Activated naive CD8-positive, alpha-beta T cell treated with anti-CD3 and anti-CD28 coated beads, Interleukin-2, amount 10 ng/mL, durations not matched to agents 7 days and 5 days (primary cell): ENCODE measurements at regions not wholly inside any gene's neighbourhood (a gene's known extent, or its start where the extent isn't known, plus 50 kb on each side); places are given as distances from the start of the nearest gene placed in this dataset.

Source experiments
- ATAC-seq: fragments of 150-1000 bp; cut with Tn5 transposase; one replicate; pipeline ENCODE4 v1.10.0; 2021; ENCODE audit warnings: low read depth, moderate library complexity
- POLR2A ChIA-PET: fragments of 350-600 bp; sonication (Branson Sonifier 250); formaldehyde crosslinking; loops from one replicate; lab custom pipeline; 2021; ENCODE audit warnings: antibody characterized with exemption; lab: Charles Lee
- DNase-seq: peaks from one replicate; pipeline ENCODE4 v3.0.0; 2021
- H3K27ac Mint-ChIP-seq: one replicate; pipeline ENCODE4 v1.8.0; 2022; ENCODE audit warnings: mild to moderate bottlenecking, mixed read lengths
- H3K27me3 Mint-ChIP-seq: one replicate; pipeline ENCODE4 v1.8.0; 2022; ENCODE audit warnings: mild to moderate bottlenecking, moderate library complexity, mixed read lengths
- H3K36me3 Mint-ChIP-seq: one replicate; pipeline ENCODE4 v1.8.0; 2021; ENCODE audit warnings: mild to moderate bottlenecking, mixed read lengths
- H3K4me1 Mint-ChIP-seq: one replicate; pipeline ENCODE4 v1.8.0; 2021; ENCODE audit warnings: mixed read lengths
- H3K4me3 Mint-ChIP-seq: one replicate; pipeline ENCODE4 v1.8.0; 2022; ENCODE audit warnings: mild to moderate bottlenecking, moderate library complexity, mixed read lengths
- H3K9me3 Mint-ChIP-seq: one replicate; pipeline ENCODE4 v1.8.0; 2021; ENCODE audit warnings: mixed read lengths

GRCh38 chr11:45470151-45470793 lies 184.1 kb upstream of the SYT13 start:
- Mint-ChIP-seq H3K27me3 (peaks cover 6% of the 10 kb centered on the region), H3K4me1 (no peaks in the 10 kb centered on the region), H3K36me3 (no peaks in the 10 kb centered on the region), H3K4me3 (no peak overlapping the region), H3K9me3 (no peaks in the 10 kb centered on the region), H3K27ac (no peak overlapping the region)
- POLR2A ChIA-PET: no interaction called here
- ATAC-seq (no peak), DNase-seq (no peak)

- Mint-ChIP-seq H3K9me3 (no peaks in the 10 kb centered on the region), H3K27ac (no peak overlapping the region), H3K4me3 (no peak overlapping the region), H3K4me1 (no peaks in the 10 kb centered on the region), H3K36me3 (no peaks in the 10 kb centered on the region), H3K27me3 (peaks cover 5% of the 10 kb centered on the region)
- ATAC-seq: no peak
- no peak for DNase-seq
- POLR2A ChIA-PET: no interaction called here
These were observed 182.2 kb upstream of the SYT13 start for GRCh38 chr11:45468267-45468856.

GRCh38 chr11:45463541-45463940 lies 177.4 kb upstream of the SYT13 start:
- ATAC-seq (no peak), DNase-seq (no peak)
- POLR2A ChIA-PET: no interaction called here
- no peaks in the 10 kb centered on the region for H3K9me3 Mint-ChIP-seq
- no peak overlapping the region for H3K27ac Mint-ChIP-seq
- no peaks in the 10 kb centered on the region for H3K36me3 Mint-ChIP-seq
- no peak overlapping the region for H3K4me3 Mint-ChIP-seq
- H3K27me3 Mint-ChIP-seq: peaks cover 2% of the 10 kb centered on the region
- H3K4me1 Mint-ChIP-seq: no peaks in the 10 kb centered on the region

DNA sequence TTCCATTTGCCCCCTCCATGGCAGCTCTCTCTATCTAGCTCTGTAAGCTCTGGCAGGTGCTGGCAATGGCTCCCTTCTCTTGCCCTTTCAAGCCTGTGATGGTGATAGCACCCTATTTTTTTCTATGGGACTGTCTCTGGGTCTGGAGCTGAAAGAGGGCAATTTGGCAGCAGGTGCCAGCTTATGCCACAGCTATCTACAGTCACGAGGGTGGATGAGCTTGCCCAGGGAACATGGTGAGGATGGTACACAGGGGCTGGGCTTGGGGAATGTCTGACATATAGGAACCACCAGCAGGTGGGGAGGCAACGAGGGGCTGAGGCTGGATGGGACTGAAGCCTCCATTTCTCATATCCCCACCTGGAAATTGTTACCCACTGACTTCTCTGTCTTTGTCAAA lies 175.4 kb upstream of the SYT13 start:
- Mint-ChIP-seq H3K9me3 (no peaks in the 10 kb centered on the region), H3K27ac (no peak overlapping the region), H3K36me3 (no peaks in the 10 kb centered on the region), H3K4me1 (no peaks in the 10 kb centered on the region), H3K27me3 (peaks cover 2% of the 10 kb centered on the region), H3K4me3 (no peak overlapping the region)
- POLR2A ChIA-PET: no interaction called here
- DNase-seq (no peak), ATAC-seq (no peak)

GRCh38 chr11:45459491-45459890 lies 173.3 kb upstream of the SYT13 start:
- POLR2A ChIA-PET: no interaction called here

DNA sequence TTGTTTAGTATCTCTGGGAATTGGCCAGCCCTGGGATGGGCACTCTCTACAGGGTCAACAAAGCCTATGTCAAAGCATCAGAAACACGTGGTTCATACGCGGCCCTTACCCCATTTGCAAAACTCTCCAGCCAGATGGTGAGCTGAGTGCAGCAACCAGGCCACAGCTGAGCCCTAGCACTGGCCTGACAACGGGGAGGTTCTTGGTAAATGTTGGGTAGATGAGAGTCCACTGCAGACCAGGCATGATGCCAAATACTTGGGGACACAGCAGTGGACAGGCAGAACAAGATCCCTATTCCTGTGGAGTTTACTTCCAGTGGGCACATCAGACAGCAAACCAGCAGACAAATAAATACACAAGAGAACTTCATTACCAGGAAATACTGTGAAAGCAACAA lies 172.1 kb upstream of the SYT13 start:
- H3K9me3 Mint-ChIP-seq: no peaks in the 10 kb centered on the region
- peaks cover 2% of the 10 kb centered on the region for H3K27me3 Mint-ChIP-seq
- H3K4me1 Mint-ChIP-seq: no peaks in the 10 kb centered on the region
- no peak for ATAC-seq
- DNase-seq: no peak
- H3K36me3 Mint-ChIP-seq: no peaks in the 10 kb centered on the region
- POLR2A ChIA-PET: no interaction called here
- H3K27ac Mint-ChIP-seq: no peak overlapping the region
- H3K4me3 Mint-ChIP-seq: no peak overlapping the region

More at GRCh38 chr11:45459491-45459890, 173.3 kb upstream of the SYT13 start:
- Mint-ChIP-seq H3K36me3 (no peaks in the 10 kb centered on the region), H3K9me3 (no peaks in the 10 kb centered on the region), H3K4me1 (no peaks in the 10 kb centered on the region), H3K27me3 (peaks cover 2% of the 10 kb centered on the region), H3K4me3 (no peak overlapping the region), H3K27ac (no peak overlapping the region)
- DNase-seq: no peak
- no peak for ATAC-seq

DNA sequence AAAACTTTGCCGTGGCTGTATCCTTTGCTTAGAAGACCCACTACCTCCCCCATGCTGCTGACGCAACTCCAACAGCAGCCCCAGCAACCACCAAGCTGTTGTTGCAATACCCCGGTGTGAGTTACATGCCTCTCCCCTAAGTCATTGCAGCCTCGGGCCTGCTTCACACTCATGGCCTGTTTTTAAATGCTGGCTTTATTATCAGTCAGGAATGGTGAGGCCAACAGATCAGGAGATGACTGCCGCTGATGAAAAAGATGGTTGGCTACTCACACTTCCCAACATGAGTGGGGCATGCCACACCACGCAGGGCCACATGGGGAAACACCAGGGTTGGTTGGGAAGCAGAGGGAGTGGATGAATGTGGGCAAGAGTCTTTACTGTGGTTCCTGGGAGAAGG lies 171.5 kb upstream of the SYT13 start:
- no peaks in the 10 kb centered on the region for H3K4me1 Mint-ChIP-seq
- no peak overlapping the region for H3K4me3 Mint-ChIP-seq
- no peaks in the 10 kb centered on the region for H3K36me3 Mint-ChIP-seq
- no peak overlapping the region for H3K27ac Mint-ChIP-seq
- no peak for DNase-seq
- ATAC-seq: no peak
- H3K9me3 Mint-ChIP-seq: no peaks in the 10 kb centered on the region
- POLR2A ChIA-PET: no interaction called here
- peaks cover 2% of the 10 kb centered on the region for H3K27me3 Mint-ChIP-seq

DNA sequence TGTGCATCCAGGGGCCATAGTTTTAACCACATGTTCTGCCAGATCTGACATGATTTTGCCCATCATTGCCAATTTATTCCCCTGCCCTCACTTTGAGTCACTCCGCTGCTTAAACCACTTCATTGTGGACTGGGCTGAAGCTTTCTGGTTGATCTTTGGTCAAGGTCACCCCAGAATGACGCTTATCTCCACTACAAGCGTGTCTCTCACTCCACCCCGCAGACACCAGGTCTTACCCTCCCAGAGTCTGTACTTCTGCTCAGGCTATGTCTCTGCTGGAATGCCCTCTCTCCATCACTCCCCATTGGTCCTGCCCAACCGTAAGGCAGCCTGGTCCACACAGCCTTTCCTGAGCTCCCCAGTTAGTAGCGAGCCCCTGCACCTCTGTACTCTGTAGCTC lies 170.5 kb upstream of the SYT13 start:
- POLR2A ChIA-PET: no interaction called here
- Mint-ChIP-seq H3K27ac (no peak overlapping the region), H3K36me3 (no peaks in the 10 kb centered on the region), H3K27me3 (no peaks in the 10 kb centered on the region), H3K4me3 (no peak overlapping the region), H3K4me1 (no peaks in the 10 kb centered on the region), H3K9me3 (no peaks in the 10 kb centered on the region)
- ATAC-seq: no peak
- no peak for DNase-seq

GRCh38 chr11:45455536-45455935 lies 169.4 kb upstream of the SYT13 start:
- POLR2A ChIA-PET: no interaction called here
- Mint-ChIP-seq H3K27me3 (no peaks in the 10 kb centered on the region), H3K27ac (no peak overlapping the region), H3K4me1 (no peaks in the 10 kb centered on the region), H3K9me3 (no peaks in the 10 kb centered on the region), H3K4me3 (no peak overlapping the region), H3K36me3 (no peaks in the 10 kb centered on the region)
- DNase-seq (no peak), ATAC-seq (no peak)

DNA sequence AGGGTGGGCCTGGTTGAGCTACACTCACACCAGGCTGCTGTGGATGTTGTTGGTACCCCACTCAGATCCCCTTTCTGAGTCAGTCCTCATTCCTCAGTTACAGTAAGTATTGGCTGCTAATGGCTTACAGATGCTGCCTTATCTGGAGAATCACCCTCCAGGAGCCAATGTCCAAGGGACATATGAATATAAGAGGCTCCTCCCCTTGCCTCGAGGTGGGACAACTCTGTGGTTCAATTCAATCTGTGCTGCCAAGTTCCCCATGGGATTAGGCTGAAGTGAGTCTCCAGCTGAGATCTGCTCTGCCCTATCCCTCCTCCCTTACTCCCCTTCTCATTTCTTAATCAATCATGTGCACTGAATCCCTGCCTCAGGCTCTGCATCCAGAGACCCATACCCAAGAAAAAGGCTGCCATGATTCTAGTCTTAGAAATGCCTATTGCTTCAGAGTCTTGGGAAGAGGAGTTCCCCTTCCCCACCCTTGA lies 168.8 kb upstream of the SYT13 start:
- POLR2A ChIA-PET: no interaction called here
- Mint-ChIP-seq H3K36me3 (no peaks in the 10 kb centered on the region), H3K9me3 (no peaks in the 10 kb centered on the region), H3K4me3 (no peak overlapping the region), H3K27me3 (no peaks in the 10 kb centered on the region), H3K4me1 (no peaks in the 10 kb centered on the region), H3K27ac (no peak overlapping the region)
- DNase-seq (no peak), ATAC-seq (no peak)

GRCh38 chr11:45453721-45454120 lies 167.6 kb upstream of the SYT13 start:
- POLR2A ChIA-PET: no interaction called here

DNA sequence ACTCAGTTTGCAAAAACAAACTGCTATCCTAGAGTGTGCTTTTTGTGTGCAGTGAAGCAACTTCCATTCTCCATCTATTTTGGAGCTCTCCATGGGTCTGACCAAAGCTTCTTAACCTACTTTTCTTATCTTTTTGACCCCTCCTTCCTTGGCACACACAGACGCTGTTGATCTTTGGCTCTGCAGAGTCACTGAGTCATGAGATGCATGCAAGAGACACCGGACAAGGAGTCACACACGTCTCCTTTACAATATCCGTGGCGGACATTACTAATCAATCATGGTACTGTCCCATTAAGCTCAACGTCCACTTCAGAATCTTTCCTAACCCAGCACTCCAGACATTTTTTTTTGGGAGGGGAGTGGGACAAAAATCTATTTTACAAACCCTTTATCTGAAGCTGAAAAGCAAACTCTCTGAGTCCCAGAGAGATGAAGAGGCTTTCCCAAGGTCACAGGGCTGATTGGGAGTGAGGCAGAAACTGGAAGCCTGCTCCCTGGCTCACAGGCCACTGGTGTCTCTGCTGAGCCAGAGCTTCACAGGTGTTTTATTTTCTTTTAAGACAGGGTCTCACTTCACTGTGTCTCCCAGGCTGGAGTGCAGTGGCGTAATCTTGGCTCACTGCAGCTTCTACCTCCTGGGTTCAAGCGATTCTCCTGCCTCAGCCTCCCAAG lies 165.8 kb upstream of the SYT13 start:
- DNase-seq (no peak), ATAC-seq (no peak)
- Mint-ChIP-seq H3K4me1 (no peaks in the 10 kb centered on the region), H3K9me3 (no peaks in the 10 kb centered on the region), H3K36me3 (no peaks in the 10 kb centered on the region), H3K27me3 (no peaks in the 10 kb centered on the region), H3K27ac (no peak overlapping the region), H3K4me3 (no peak overlapping the region)
- POLR2A ChIA-PET: no interaction called here

More at GRCh38 chr11:45453721-45454120, 167.6 kb upstream of the SYT13 start:
- Mint-ChIP-seq H3K4me3 (no peak overlapping the region), H3K36me3 (no peaks in the 10 kb centered on the region), H3K27me3 (no peaks in the 10 kb centered on the region), H3K27ac (no peak overlapping the region), H3K4me1 (no peaks in the 10 kb centered on the region), H3K9me3 (no peaks in the 10 kb centered on the region)
- ATAC-seq: no peak
- DNase-seq: no peak

DNA sequence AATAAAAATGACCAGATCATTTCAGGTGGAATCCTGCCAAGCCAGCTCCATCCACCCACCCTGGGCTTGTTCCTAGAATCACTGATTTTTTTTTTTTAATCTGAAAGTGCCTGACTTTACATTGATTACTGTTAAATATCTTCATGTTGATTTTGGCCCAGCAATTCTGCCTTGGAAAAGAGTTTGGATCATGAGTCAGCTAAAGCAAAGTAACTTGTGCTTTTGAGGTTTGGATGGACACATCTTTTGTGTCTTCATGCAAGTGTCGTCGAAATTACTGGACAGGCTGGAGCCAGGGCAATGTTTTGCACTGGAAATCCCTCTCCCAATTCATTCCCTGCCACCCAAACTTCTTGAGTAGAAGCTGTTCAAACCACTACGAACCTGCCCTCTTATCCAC lies 164.0 kb upstream of the SYT13 start:
- H3K4me3 Mint-ChIP-seq: no peak overlapping the region
- H3K9me3 Mint-ChIP-seq: no peaks in the 10 kb centered on the region
- H3K4me1 Mint-ChIP-seq: no peaks in the 10 kb centered on the region
- ATAC-seq (no peak), DNase-seq (no peak)
- no peak overlapping the region for H3K27ac Mint-ChIP-seq
- POLR2A ChIA-PET: no interaction called here
- no peaks in the 10 kb centered on the region for H3K27me3 Mint-ChIP-seq
- H3K36me3 Mint-ChIP-seq: no peaks in the 10 kb centered on the region

- ATAC-seq (no peak), DNase-seq (no peak)
- Mint-ChIP-seq H3K27me3 (no peaks in the 10 kb centered on the region), H3K27ac (no peak overlapping the region), H3K4me3 (no peak overlapping the region), H3K36me3 (no peaks in the 10 kb centered on the region), H3K9me3 (no peaks in the 10 kb centered on the region), H3K4me1 (no peaks in the 10 kb centered on the region)
- POLR2A ChIA-PET: no interaction called here
These were observed 163.0 kb upstream of the SYT13 start for GRCh38 chr11:45449036-45449601.
